ENCODE measurements at regions not wholly inside any gene's neighbourhood (a gene's known extent, or its start where the extent isn't known, plus 50 kb on each side); places are given as distances from the start of the nearest gene placed in this dataset.

- TF ChIP-seq POLR2AphosphoS5 (IDR thresholded peaks at IDR 0.05; ENCODE audit: low read depth, low read length) (no peak), CTCF (IDR thresholded peaks at IDR 0.05 in 2 of 3, conservative IDR thresholded peaks at IDR 0.05 in 1 of 3; ENCODE audit: borderline replicate concordance in 1 of 3, insufficient read depth in 1 of 3, low read depth in 2 of 3, low read length in 2 of 3) (no peak), EZH2 (IDR thresholded peaks at IDR 0.05) (no peak), POLR2A (IDR thresholded peaks at IDR 0.05; ENCODE audit: borderline replicate concordance, extremely low read depth, insufficient read depth, insufficient read length) (no peak), JUND (IDR thresholded peaks at IDR 0.05) (no peak), YY1 (IDR thresholded peaks at IDR 0.05; ENCODE audit: extremely low read depth, insufficient replicate concordance, low read depth, low read length) (no peak), RAD21 (IDR thresholded peaks at IDR 0.05; ENCODE audit: low read depth) (no peak), EZH2phosphoT487 (IDR thresholded peaks at IDR 0.05; ENCODE audit: borderline replicate concordance) (no peak), REST (IDR thresholded peaks at IDR 0.05; ENCODE audit: low read depth) (no peak), ZFX (IDR thresholded peaks at IDR 0.05) (no peak)
These were observed 173.7 kb upstream of the PRPS1L1 start for GRCh38 chr7:18201350-18201749.
